ENCODE measurements at regions not wholly inside any gene's neighbourhood (a gene's known extent, or its start where the extent isn't known, plus 50 kb on each side); places are given as distances from the start of the nearest gene placed in this dataset.

DNA sequence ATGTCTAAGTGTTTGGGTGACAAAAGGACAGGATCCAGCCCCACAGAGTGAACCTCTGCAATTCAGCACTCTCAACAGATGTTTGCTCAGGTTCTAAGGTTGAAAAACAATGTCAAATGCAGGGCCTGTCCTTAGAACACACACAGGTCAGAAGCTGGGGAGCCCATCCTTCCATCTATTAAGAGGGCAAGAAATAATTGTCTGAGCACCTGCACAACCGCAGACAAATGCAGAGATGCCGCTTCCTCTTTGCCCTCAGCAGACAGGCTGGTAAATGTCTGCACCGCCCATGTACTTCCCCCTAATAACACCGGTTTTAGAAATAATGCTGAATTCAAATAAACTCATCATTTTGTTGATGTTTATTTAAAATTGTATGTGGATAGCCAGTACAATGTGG, 414.5 kb upstream of the ADAMTS16 start:
- Histone ChIP-seq H3K4me1 (ENCODE audit: control insufficient read depth, low read depth, low read length) (no peaks in the 10 kb centered on the region), H3K36me3 (ENCODE audit: control insufficient read depth, low read depth, low read length) (no peaks in the 10 kb centered on the region), H3K4me3 (ENCODE audit: low read length) (no peak overlapping the region), H3K9ac (ENCODE audit: low read length) (no peak overlapping the region), H3K27ac (ENCODE audit: low read length) (no peak overlapping the region), H3K27me3 (ENCODE audit: control insufficient read depth, insufficient read depth, low read length) (no peaks in the 10 kb centered on the region), H3K9me3 (ENCODE audit: control insufficient read depth, low read depth, low read length) (no peaks in the 10 kb centered on the region)

DNA sequence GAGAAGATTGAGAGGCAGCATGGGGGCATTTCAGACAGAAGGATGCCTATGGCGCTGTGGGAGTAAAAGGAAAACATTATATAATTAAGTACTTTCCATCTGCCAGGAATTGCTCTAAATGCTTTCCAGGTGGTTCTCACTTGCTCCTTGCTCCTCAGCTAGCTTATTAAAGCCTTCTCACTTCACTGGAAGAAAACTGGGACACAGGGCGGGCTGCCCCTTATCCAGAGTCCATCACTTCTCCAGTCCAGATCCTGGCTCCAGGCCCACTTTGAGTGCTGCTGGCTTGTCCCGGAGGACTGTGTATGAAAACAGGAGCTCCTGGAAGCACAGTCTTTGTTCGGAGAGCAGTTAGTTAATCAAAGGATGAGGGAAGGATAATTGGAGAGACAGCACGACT, 409.9 kb upstream of the ADAMTS16 start:
- H3K9ac ChIP-seq (ENCODE audit: low read length), result no peak overlapping the region
- no peaks in the 10 kb centered on the region for H3K9me3 ChIP-seq (ENCODE audit: control insufficient read depth, low read depth, low read length)
- H3K4me3 ChIP-seq (ENCODE audit: low read length), result no peak overlapping the region
- H3K4me1 ChIP-seq (ENCODE audit: control insufficient read depth, low read depth, low read length), result no peaks in the 10 kb centered on the region
- H3K36me3 ChIP-seq (ENCODE audit: control insufficient read depth, low read depth, low read length), result no peaks in the 10 kb centered on the region
- H3K27me3 ChIP-seq (ENCODE audit: control insufficient read depth, insufficient read depth, low read length), result no peaks in the 10 kb centered on the region
- no peak overlapping the region for H3K27ac ChIP-seq (ENCODE audit: low read length)

DNA sequence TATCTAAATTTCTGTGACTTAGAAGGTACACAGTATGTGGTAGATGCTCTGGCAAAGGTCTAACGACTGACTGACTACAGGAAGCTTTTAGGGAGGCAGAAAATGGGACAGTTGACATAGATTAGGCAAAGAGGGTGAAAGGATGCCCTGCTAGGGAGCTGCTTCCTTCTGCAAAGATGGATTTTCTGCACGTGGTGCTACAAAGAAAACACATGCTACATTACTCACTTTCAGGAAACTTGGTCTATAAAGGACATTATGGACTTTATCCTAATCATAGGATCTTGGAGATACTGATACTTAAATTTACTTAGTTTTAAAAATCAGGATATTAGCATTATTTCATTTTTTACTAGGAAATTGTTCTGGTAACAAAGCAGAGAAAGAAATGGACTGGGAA, 405.8 kb upstream of the ADAMTS16 start:
- Histone ChIP-seq H3K9ac (ENCODE audit: low read length) (no peak overlapping the region), H3K4me1 (ENCODE audit: control insufficient read depth, low read depth, low read length) (no peaks in the 10 kb centered on the region), H3K36me3 (ENCODE audit: control insufficient read depth, low read depth, low read length) (no peaks in the 10 kb centered on the region), H3K4me3 (ENCODE audit: low read length) (no peak overlapping the region), H3K27me3 (ENCODE audit: control insufficient read depth, insufficient read depth, low read length) (no peaks in the 10 kb centered on the region), H3K9me3 (ENCODE audit: control insufficient read depth, low read depth, low read length) (no peaks in the 10 kb centered on the region), H3K27ac (ENCODE audit: low read length) (no peak overlapping the region)

DNA sequence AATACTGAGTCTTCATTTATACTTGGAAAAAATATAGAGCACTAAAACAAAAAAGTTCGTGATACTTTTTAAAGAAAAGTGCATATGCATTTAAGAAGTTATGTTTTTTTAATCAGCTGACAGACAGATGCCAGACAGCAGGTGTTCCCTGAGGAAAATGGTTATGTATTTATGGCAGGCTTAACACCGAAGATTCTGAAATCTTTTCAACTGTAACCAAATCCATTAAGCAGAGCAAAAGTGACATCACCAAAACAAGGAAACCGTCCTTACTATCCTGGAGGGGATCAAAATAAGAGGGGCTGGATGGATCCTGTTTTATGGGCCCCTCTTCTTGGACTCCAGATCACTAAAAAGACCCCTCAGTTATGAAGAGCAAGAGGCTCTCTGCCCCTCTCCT, 404.9 kb upstream of the ADAMTS16 start:
- no peak overlapping the region for H3K4me3 ChIP-seq (ENCODE audit: low read length)
- H3K9ac ChIP-seq (ENCODE audit: low read length), result no peak overlapping the region
- H3K27me3 ChIP-seq (ENCODE audit: control insufficient read depth, insufficient read depth, low read length), result no peaks in the 10 kb centered on the region

DNA sequence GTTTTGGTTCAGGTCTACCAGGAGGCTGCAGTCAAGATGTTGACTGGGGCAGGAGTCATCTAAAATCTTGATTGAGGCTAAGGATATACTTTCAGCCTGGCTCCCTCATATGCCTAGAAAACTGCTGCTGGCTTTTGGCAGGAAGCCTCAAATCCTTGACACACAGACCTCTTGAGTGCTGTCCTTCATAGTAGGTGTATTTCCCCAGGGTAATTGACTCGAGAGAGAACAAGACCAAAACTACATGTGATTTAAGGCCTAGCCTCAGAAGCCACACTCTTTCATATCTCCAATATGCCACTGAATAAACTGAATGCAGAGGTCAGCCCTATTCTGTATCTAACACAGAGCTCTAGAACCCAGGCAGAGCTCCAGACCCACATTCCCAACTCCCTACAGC, 402.3 kb upstream of the ADAMTS16 start:
- Histone ChIP-seq H3K27me3 (ENCODE audit: control insufficient read depth, insufficient read depth, low read length) (no peaks in the 10 kb centered on the region), H3K36me3 (ENCODE audit: control insufficient read depth, low read depth, low read length) (no peaks in the 10 kb centered on the region), H3K27ac (ENCODE audit: low read length) (no peak overlapping the region), H3K9ac (ENCODE audit: low read length) (no peak overlapping the region), H3K9me3 (ENCODE audit: control insufficient read depth, low read depth, low read length) (no peaks in the 10 kb centered on the region), H3K4me3 (ENCODE audit: low read length) (no peak overlapping the region), H3K4me1 (ENCODE audit: control insufficient read depth, low read depth, low read length) (no peaks in the 10 kb centered on the region)

More for the DNA sequence above, 404.9 kb upstream of the ADAMTS16 start:
- H3K36me3 ChIP-seq (ENCODE audit: control insufficient read depth, low read depth, low read length), result no peaks in the 10 kb centered on the region
- no peaks in the 10 kb centered on the region for H3K4me1 ChIP-seq (ENCODE audit: control insufficient read depth, low read depth, low read length)
- no peaks in the 10 kb centered on the region for H3K9me3 ChIP-seq (ENCODE audit: control insufficient read depth, low read depth, low read length)
- H3K27ac ChIP-seq (ENCODE audit: low read length), result no peak overlapping the region

DNA sequence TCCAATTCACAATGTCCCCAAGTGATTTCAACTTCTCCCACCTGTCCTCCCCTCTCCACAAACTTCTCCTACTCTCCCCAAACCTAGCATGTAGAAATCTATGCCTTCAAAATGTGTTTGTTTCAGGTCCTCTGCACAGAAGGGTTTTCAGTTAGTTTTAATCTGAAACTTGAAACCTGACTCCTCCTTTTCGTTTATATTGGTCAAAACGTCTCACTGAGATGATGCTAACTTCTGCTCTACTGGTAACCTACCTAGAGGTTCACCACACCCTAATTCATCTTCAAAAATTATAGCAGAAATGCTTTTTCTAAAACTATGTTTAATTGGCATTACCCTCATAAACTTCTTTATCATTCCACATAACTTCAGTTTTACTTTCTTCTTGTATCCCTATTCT, 401.8 kb upstream of the ADAMTS16 start:
- Histone ChIP-seq H3K27ac (ENCODE audit: low read length) (no peak overlapping the region), H3K9me3 (ENCODE audit: control insufficient read depth, low read depth, low read length) (no peaks in the 10 kb centered on the region), H3K4me3 (ENCODE audit: low read length) (no peak overlapping the region), H3K4me1 (ENCODE audit: control insufficient read depth, low read depth, low read length) (no peaks in the 10 kb centered on the region), H3K27me3 (ENCODE audit: control insufficient read depth, insufficient read depth, low read length) (no peaks in the 10 kb centered on the region), H3K9ac (ENCODE audit: low read length) (no peak overlapping the region), H3K36me3 (ENCODE audit: control insufficient read depth, low read depth, low read length) (no peaks in the 10 kb centered on the region)

DNA sequence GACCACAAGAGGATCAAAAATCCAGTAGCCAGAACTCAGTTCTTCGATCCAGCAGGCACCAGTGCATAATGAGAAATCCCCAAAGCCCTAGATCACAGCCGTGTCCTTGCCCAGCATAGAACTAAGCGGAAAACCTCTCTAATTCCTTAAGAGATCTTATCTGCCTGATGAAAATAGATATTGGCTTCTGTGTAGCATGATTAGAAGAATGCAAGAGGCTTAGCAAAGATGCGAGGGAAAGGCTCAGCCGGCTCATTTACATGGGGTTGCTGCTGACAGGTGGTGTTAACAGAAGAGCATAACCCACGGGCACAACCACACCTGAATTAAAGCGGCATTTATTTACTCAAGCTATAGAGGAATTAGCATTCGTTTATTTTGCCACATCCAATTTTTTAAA, 400.0 kb upstream of the ADAMTS16 start:
- Histone ChIP-seq H3K9ac (ENCODE audit: low read length) (no peak overlapping the region), H3K36me3 (ENCODE audit: control insufficient read depth, low read depth, low read length) (no peaks in the 10 kb centered on the region), H3K9me3 (ENCODE audit: control insufficient read depth, low read depth, low read length) (peaks cover 3% of the 10 kb centered on the region), H3K4me1 (ENCODE audit: control insufficient read depth, low read depth, low read length) (no peaks in the 10 kb centered on the region), H3K27me3 (ENCODE audit: control insufficient read depth, insufficient read depth, low read length) (no peaks in the 10 kb centered on the region), H3K4me3 (ENCODE audit: low read length) (no peak overlapping the region), H3K27ac (ENCODE audit: low read length) (no peak overlapping the region)

DNA sequence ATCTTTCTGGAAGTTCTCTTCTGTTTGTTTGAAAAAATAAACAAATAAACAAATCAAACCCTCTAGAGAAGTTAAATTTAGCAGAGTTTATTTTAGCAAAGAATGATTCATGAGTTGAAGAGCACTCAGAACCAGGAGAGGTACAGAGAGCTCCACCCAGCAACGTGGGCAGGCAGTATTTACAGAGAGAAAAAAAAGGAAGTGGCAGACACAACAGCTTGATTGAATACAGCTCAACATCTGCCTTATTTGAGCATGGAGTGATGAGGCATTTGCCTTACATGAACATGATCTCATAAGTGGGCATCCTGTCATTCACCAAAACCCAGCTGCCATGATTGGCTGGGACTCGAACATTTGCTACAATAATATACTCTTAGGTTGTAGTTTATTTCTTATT, 381.6 kb upstream of the ADAMTS16 start:
- H3K27me3 ChIP-seq (ENCODE audit: control insufficient read depth, insufficient read depth, low read length), result no peaks in the 10 kb centered on the region
- H3K27ac ChIP-seq (ENCODE audit: low read length), result no peak overlapping the region
- no peak overlapping the region for H3K9ac ChIP-seq (ENCODE audit: low read length)
- no peaks in the 10 kb centered on the region for H3K9me3 ChIP-seq (ENCODE audit: control insufficient read depth, low read depth, low read length)
- no peaks in the 10 kb centered on the region for H3K4me1 ChIP-seq (ENCODE audit: control insufficient read depth, low read depth, low read length)
- no peaks in the 10 kb centered on the region for H3K36me3 ChIP-seq (ENCODE audit: control insufficient read depth, low read depth, low read length)
- no peak overlapping the region for H3K4me3 ChIP-seq (ENCODE audit: low read length)

DNA sequence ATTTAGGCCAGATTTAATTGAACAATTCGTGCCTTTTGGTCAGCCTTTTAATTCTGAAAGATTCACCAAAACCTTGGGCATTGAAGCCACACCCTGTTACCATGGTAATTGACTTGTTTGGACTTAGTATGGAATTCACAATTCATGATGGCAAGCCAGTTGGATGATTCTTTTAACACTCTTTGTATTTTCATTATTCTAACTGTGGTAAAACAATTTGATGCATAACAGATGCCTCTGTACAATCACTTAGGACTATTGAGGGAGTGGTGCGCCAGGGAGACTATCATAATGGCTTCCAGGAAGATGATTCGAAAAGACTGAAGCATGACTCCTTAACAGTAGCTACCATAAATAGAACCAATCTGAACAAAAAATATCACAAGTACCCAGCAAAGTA, 381.1 kb upstream of the ADAMTS16 start:
- Histone ChIP-seq H3K27ac (ENCODE audit: low read length) (no peak overlapping the region), H3K36me3 (ENCODE audit: control insufficient read depth, low read depth, low read length) (no peaks in the 10 kb centered on the region), H3K27me3 (ENCODE audit: control insufficient read depth, insufficient read depth, low read length) (no peaks in the 10 kb centered on the region), H3K9ac (ENCODE audit: low read length) (no peak overlapping the region), H3K4me1 (ENCODE audit: control insufficient read depth, low read depth, low read length) (no peaks in the 10 kb centered on the region), H3K9me3 (ENCODE audit: control insufficient read depth, low read depth, low read length) (no peaks in the 10 kb centered on the region), H3K4me3 (ENCODE audit: low read length) (no peak overlapping the region)

DNA sequence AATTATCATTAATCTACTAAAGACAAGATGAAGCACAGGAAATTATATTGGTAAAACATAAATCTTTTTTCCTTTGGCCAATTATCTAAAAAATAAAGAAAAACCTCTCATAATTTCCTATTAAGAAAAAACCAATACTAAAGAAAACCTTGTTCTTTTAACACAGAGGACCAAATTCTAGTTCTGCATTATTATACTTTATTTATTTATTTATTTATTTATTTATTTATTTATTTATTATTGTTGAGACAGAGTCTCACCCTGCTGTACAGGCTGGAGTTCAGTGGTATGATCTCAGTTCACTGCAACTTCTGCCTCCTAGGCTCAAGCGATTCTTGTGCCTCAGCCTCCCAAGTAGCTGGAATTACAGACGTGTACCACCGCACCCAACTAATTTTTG, 377.8 kb upstream of the ADAMTS16 start:
- Histone ChIP-seq H3K36me3 (ENCODE audit: control insufficient read depth, low read depth, low read length) (no peaks in the 10 kb centered on the region), H3K4me3 (ENCODE audit: low read length) (no peak overlapping the region), H3K27me3 (ENCODE audit: control insufficient read depth, insufficient read depth, low read length) (no peaks in the 10 kb centered on the region), H3K27ac (ENCODE audit: low read length) (no peak overlapping the region), H3K4me1 (ENCODE audit: control insufficient read depth, low read depth, low read length) (no peaks in the 10 kb centered on the region), H3K9ac (ENCODE audit: low read length) (no peak overlapping the region), H3K9me3 (ENCODE audit: control insufficient read depth, low read depth, low read length) (no peaks in the 10 kb centered on the region)

DNA sequence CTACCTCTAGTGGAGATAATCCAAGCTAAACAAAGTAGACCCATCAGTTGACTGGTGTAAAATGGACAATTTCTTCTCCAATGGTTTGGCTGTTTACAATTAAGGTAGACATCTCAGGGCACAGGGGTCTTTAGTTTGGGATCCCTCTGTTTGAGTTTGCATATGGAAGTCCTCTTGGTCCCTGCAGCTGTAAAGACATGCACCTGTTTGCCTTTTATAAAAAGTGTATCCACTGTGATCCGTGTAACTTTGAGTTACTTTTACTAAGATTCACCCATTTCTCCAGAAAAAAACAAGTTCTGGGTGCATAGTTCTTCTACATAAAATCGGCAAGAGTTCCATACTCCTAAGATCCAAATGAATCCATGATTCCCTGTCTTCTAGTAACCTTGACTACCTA, 374.7 kb upstream of the ADAMTS16 start:
- Histone ChIP-seq H3K36me3 (ENCODE audit: control insufficient read depth, low read depth, low read length) (no peaks in the 10 kb centered on the region), H3K27ac (ENCODE audit: low read length) (no peak overlapping the region), H3K4me3 (ENCODE audit: low read length) (no peak overlapping the region), H3K27me3 (ENCODE audit: control insufficient read depth, insufficient read depth, low read length) (no peaks in the 10 kb centered on the region), H3K9ac (ENCODE audit: low read length) (no peak overlapping the region), H3K4me1 (ENCODE audit: control insufficient read depth, low read depth, low read length) (no peaks in the 10 kb centered on the region), H3K9me3 (ENCODE audit: control insufficient read depth, low read depth, low read length) (no peaks in the 10 kb centered on the region)

DNA sequence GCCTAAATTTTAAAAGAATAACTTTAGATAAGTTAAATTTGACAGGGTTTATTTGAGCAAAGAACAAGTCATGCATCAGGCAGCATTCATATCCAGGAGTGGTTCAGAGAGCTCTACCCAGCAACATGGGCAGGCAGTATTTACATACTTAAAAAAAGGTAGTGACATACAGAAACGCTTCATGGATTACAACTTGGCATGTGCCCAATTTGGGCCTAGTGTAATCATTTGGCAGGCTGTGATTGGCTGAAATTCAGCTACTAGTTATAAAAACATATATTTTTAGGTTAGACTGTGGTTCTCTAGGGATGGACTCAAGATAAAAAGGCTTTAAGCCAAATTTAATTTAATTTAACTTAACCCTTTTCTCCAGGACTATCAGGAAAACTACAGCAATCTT, 374.0 kb upstream of the ADAMTS16 start:
- Histone ChIP-seq H3K27ac (ENCODE audit: low read length) (no peak overlapping the region), H3K9ac (ENCODE audit: low read length) (no peak overlapping the region), H3K4me3 (ENCODE audit: low read length) (no peak overlapping the region), H3K9me3 (ENCODE audit: control insufficient read depth, low read depth, low read length) (no peaks in the 10 kb centered on the region), H3K27me3 (ENCODE audit: control insufficient read depth, insufficient read depth, low read length) (no peaks in the 10 kb centered on the region), H3K4me1 (ENCODE audit: control insufficient read depth, low read depth, low read length) (no peaks in the 10 kb centered on the region), H3K36me3 (ENCODE audit: control insufficient read depth, low read depth, low read length) (no peaks in the 10 kb centered on the region)

DNA sequence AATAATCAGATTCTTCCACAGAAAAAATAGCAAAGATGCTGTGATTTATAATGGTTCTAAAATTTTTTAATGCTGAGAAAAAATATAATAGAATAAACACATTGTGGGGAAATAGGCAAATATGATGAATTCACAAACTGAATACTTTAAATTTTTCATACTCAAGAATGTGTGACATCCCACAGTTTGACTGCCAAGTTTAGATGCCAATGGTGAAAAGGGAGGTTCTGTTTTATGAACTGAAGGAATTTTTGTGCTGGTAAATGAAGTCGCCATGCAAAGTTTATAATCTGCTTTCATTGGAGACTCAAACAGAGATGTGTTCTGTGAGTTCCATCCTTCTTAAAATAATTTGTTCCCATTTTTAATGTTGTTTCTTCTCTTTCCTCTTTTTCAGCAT, 367.5 kb upstream of the ADAMTS16 start:
- no peak overlapping the region for H3K4me3 ChIP-seq (ENCODE audit: low read length)
- no peaks in the 10 kb centered on the region for H3K36me3 ChIP-seq (ENCODE audit: control insufficient read depth, low read depth, low read length)
- H3K27ac ChIP-seq (ENCODE audit: low read length), result no peak overlapping the region
- no peaks in the 10 kb centered on the region for H3K9me3 ChIP-seq (ENCODE audit: control insufficient read depth, low read depth, low read length)
- no peaks in the 10 kb centered on the region for H3K27me3 ChIP-seq (ENCODE audit: control insufficient read depth, insufficient read depth, low read length)
- no peaks in the 10 kb centered on the region for H3K4me1 ChIP-seq (ENCODE audit: control insufficient read depth, low read depth, low read length)
- H3K9ac ChIP-seq (ENCODE audit: low read length), result no peak overlapping the region
